ENCODE measurements at regions not wholly inside any gene's neighbourhood (a gene's known extent, or its start where the extent isn't known, plus 50 kb on each side); places are given as distances from the start of the nearest gene placed in this dataset.

GRCh38 chr5:60401526-60401925 is 298.4 kb downstream of the DEPDC1B start:
- 79% methylated on average over 7 of the region's 7 CpGs for WGBS
- ATAC-seq, result no peak
- H3K27ac ChIP-seq (ENCODE audit: low read length), result no peak overlapping the region
- H3K4me3 ChIP-seq (ENCODE audit: low read length), result no peak overlapping the region
- no peaks in the 10 kb centered on the region for H3K27me3 ChIP-seq (ENCODE audit: control insufficient read depth, insufficient read depth)
- intact Hi-C loops (cut with DNase I), result no loop called here
- H3K4me1 ChIP-seq (ENCODE audit: control insufficient read depth, insufficient read depth, low read length), result no peaks in the 10 kb centered on the region
- no peaks in the 10 kb centered on the region for H3K9me3 ChIP-seq (ENCODE audit: control insufficient read depth, low read length)
- DNase-seq, result no peak

- ATAC-seq, result no peak
- Histone ChIP-seq H3K27me3 (ENCODE audit: control insufficient read depth, insufficient read depth) (no peaks in the 10 kb centered on the region), H3K4me1 (ENCODE audit: control insufficient read depth, insufficient read depth, low read length) (no peaks in the 10 kb centered on the region), H3K27ac (ENCODE audit: low read length) (no peak overlapping the region), H3K9me3 (ENCODE audit: control insufficient read depth, low read length) (no peaks in the 10 kb centered on the region), H3K4me3 (ENCODE audit: low read length) (no peak overlapping the region)
- 89% methylated on average over 4 of the region's 4 CpGs for WGBS
- intact Hi-C loops (cut with DNase I), result no loop called here
- no peak for DNase-seq
These were observed 300.5 kb downstream of the DEPDC1B start for GRCh38 chr5:60399507-60399906.

- Histone ChIP-seq H3K4me3 (ENCODE audit: low read length) (no peak overlapping the region), H3K27ac (ENCODE audit: low read length) (no peak overlapping the region), H3K9me3 (ENCODE audit: control insufficient read depth, low read length) (no peaks in the 10 kb centered on the region), H3K27me3 (ENCODE audit: control insufficient read depth, insufficient read depth) (no peaks in the 10 kb centered on the region), H3K4me1 (ENCODE audit: control insufficient read depth, insufficient read depth, low read length) (no peaks in the 10 kb centered on the region)
- ATAC-seq (no peak), DNase-seq (no peak)
- 86% methylated on average over 5 of the region's 5 CpGs for WGBS
- intact Hi-C loops (cut with DNase I), result no loop called here
These were observed 304.1 kb downstream of the DEPDC1B start for GRCh38 chr5:60395712-60396329.

- Histone ChIP-seq H3K4me3 (ENCODE audit: low read length) (no peak overlapping the region), H3K4me1 (ENCODE audit: control insufficient read depth, insufficient read depth, low read length) (no peaks in the 10 kb centered on the region), H3K27ac (ENCODE audit: low read length) (no peak overlapping the region), H3K27me3 (ENCODE audit: control insufficient read depth, insufficient read depth) (no peaks in the 10 kb centered on the region), H3K9me3 (ENCODE audit: control insufficient read depth, low read length) (no peaks in the 10 kb centered on the region)
- no peak for DNase-seq
- no peak for ATAC-seq
- intact Hi-C loops (cut with DNase I), result no loop called here
- WGBS, result 64% methylated on average over 2 of the region's 2 CpGs
These were observed 312.9 kb downstream of the DEPDC1B start for GRCh38 chr5:60387051-60387440.

- Histone ChIP-seq H3K4me1 (ENCODE audit: control insufficient read depth, insufficient read depth, low read length) (no peaks in the 10 kb centered on the region), H3K27ac (ENCODE audit: low read length) (no peak overlapping the region), H3K9me3 (ENCODE audit: control insufficient read depth, low read length) (no peaks in the 10 kb centered on the region), H3K4me3 (ENCODE audit: low read length) (no peak overlapping the region), H3K27me3 (ENCODE audit: control insufficient read depth, insufficient read depth) (no peaks in the 10 kb centered on the region)
- WGBS, result 48% methylated on average over 5 of the region's 5 CpGs
- DNase-seq (no peak), ATAC-seq (no peak)
- intact Hi-C loops (cut with DNase I), result no loop called here
These were observed 313.4 kb downstream of the DEPDC1B start for GRCh38 chr5:60386436-60387050.

- H3K4me1 ChIP-seq (ENCODE audit: control insufficient read depth, insufficient read depth, low read length), result no peaks in the 10 kb centered on the region
- no peaks in the 10 kb centered on the region for H3K27me3 ChIP-seq (ENCODE audit: control insufficient read depth, insufficient read depth)
- H3K27ac ChIP-seq (ENCODE audit: low read length), result no peak overlapping the region
- ATAC-seq (no peak), DNase-seq (no peak)
- 74% methylated on average over 3 of the region's 3 CpGs for WGBS
- H3K4me3 ChIP-seq (ENCODE audit: low read length), result no peak overlapping the region
- intact Hi-C loops (cut with DNase I), result no loop called here
- H3K9me3 ChIP-seq (ENCODE audit: control insufficient read depth, low read length), result no peaks in the 10 kb centered on the region
These were observed 317.2 kb downstream of the DEPDC1B start for GRCh38 chr5:60382716-60383115.

GRCh38 chr5:60379907-60380306 is 320.1 kb downstream of the DEPDC1B start:
- WGBS, result 95% methylated on average over 4 of the region's 4 CpGs
- ATAC-seq, result no peak
- Histone ChIP-seq H3K9me3 (ENCODE audit: control insufficient read depth, low read length) (no peaks in the 10 kb centered on the region), H3K27me3 (ENCODE audit: control insufficient read depth, insufficient read depth) (no peaks in the 10 kb centered on the region), H3K27ac (ENCODE audit: low read length) (no peak overlapping the region), H3K4me1 (ENCODE audit: control insufficient read depth, insufficient read depth, low read length) (no peaks in the 10 kb centered on the region), H3K4me3 (ENCODE audit: low read length) (no peak overlapping the region)
- intact Hi-C loops (cut with DNase I), result no loop called here
- no peak for DNase-seq

- no peak for ATAC-seq
- intact Hi-C loops (cut with DNase I), result no loop called here
These were observed 322.1 kb downstream of the DEPDC1B start for GRCh38 chr5:60377826-60378225.

GRCh38 chr5:60376860-60377259 is 323.1 kb downstream of the DEPDC1B start:
- 87% methylated on average over 4 of the region's 4 CpGs for WGBS

More at GRCh38 chr5:60377826-60378225, 322.1 kb downstream of the DEPDC1B start:
- Histone ChIP-seq H3K4me3 (ENCODE audit: low read length) (no peak overlapping the region), H3K27me3 (ENCODE audit: control insufficient read depth, insufficient read depth) (no peaks in the 10 kb centered on the region), H3K27ac (ENCODE audit: low read length) (no peak overlapping the region), H3K9me3 (ENCODE audit: control insufficient read depth, low read length) (no peaks in the 10 kb centered on the region), H3K4me1 (ENCODE audit: control insufficient read depth, insufficient read depth, low read length) (no peaks in the 10 kb centered on the region)
- 73% methylated on average over 1 of the region's 1 CpG for WGBS
- no peak for DNase-seq

GRCh38 chr5:60374409-60374808 is 325.6 kb downstream of the DEPDC1B start:
- H3K4me1 ChIP-seq (ENCODE audit: control insufficient read depth, insufficient read depth, low read length), result no peaks in the 10 kb centered on the region
- H3K9me3 ChIP-seq (ENCODE audit: control insufficient read depth, low read length), result no peaks in the 10 kb centered on the region
- no peak overlapping the region for H3K4me3 ChIP-seq (ENCODE audit: low read length)
- no peaks in the 10 kb centered on the region for H3K27me3 ChIP-seq (ENCODE audit: control insufficient read depth, insufficient read depth)
- DNase-seq (no peak), ATAC-seq (no peak)
- intact Hi-C loops (cut with DNase I), result no loop called here
- H3K27ac ChIP-seq (ENCODE audit: low read length), result no peak overlapping the region
- 67% methylated on average over 5 of the region's 5 CpGs for WGBS

More at GRCh38 chr5:60376860-60377259, 323.1 kb downstream of the DEPDC1B start:
- no peak overlapping the region for H3K27ac ChIP-seq (ENCODE audit: low read length)
- H3K4me3 ChIP-seq (ENCODE audit: low read length), result no peak overlapping the region
- no peaks in the 10 kb centered on the region for H3K4me1 ChIP-seq (ENCODE audit: control insufficient read depth, insufficient read depth, low read length)
- no peaks in the 10 kb centered on the region for H3K9me3 ChIP-seq (ENCODE audit: control insufficient read depth, low read length)
- H3K27me3 ChIP-seq (ENCODE audit: control insufficient read depth, insufficient read depth), result no peaks in the 10 kb centered on the region
- intact Hi-C loops (cut with DNase I), result no loop called here
- ATAC-seq (no peak), DNase-seq (no peak)

- DNase-seq, result no peak
- Histone ChIP-seq H3K27ac (ENCODE audit: low read length) (no peak overlapping the region), H3K27me3 (ENCODE audit: control insufficient read depth, insufficient read depth) (no peaks in the 10 kb centered on the region), H3K4me1 (ENCODE audit: control insufficient read depth, insufficient read depth, low read length) (no peaks in the 10 kb centered on the region), H3K9me3 (ENCODE audit: control insufficient read depth, low read length) (no peaks in the 10 kb centered on the region), H3K4me3 (ENCODE audit: low read length) (no peak overlapping the region)
- no peak for ATAC-seq
- WGBS, result 87% methylated on average over 7 of the region's 7 CpGs
- intact Hi-C loops (cut with DNase I), result no loop called here
These were observed 327.2 kb downstream of the DEPDC1B start for GRCh38 chr5:60372786-60373185.

GRCh38 chr5:60371065-60371464 is 328.9 kb downstream of the DEPDC1B start:
- Histone ChIP-seq H3K27me3 (ENCODE audit: control insufficient read depth, insufficient read depth) (no peaks in the 10 kb centered on the region), H3K4me3 (ENCODE audit: low read length) (no peak overlapping the region), H3K9me3 (ENCODE audit: control insufficient read depth, low read length) (no peaks in the 10 kb centered on the region), H3K27ac (ENCODE audit: low read length) (no peak overlapping the region), H3K4me1 (ENCODE audit: control insufficient read depth, insufficient read depth, low read length) (no peaks in the 10 kb centered on the region)
- 82% methylated on average over 7 of the region's 7 CpGs for WGBS
- intact Hi-C loops (cut with DNase I), result no loop called here
- ATAC-seq, result no peak
- DNase-seq, result no peak
